Large intestine (tissue), 3 donors: ENCODE measurements at regions not wholly inside any gene's neighbourhood (a gene's known extent, or its start where the extent isn't known, plus 50 kb on each side); places are given as distances from the start of the nearest gene placed in this dataset.

ENCODE experiments used
- DNase-seq, 2 donors: peaks; one replicate each; pipeline versions ENCODE4 v3.0.0 to v3.0.0-alpha.2; 2013
- H3K27ac ChIP-seq: one replicate; pipeline ENCODE4 v1.5.1; 2013; ENCODE audit warnings: low read length
- H3K27me3 ChIP-seq: 2 replicates; pipeline ENCODE4 v1.6.1; 2013; ENCODE audit warnings: low read length; ENCODE audit not compliant: control insufficient read depth, insufficient read depth
- H3K36me3 ChIP-seq: 2 replicates; pipeline ENCODE4 v1.6.1; 2013; ENCODE audit warnings: low read length; ENCODE audit not compliant: control insufficient read depth, insufficient read depth
- H3K4me1 ChIP-seq: one replicate; pipeline ENCODE4 v1.6.1; 2013; ENCODE audit warnings: low read length; ENCODE audit not compliant: control insufficient read depth, insufficient read depth
- H3K4me3 ChIP-seq: one replicate; pipeline ENCODE4 v1.5.1; 2013; ENCODE audit warnings: low read length
- H3K9me3 ChIP-seq: one replicate; pipeline ENCODE4 v1.6.1; 2013; ENCODE audit warnings: mild to moderate bottlenecking, low read depth, low read length, moderate library complexity; ENCODE audit not compliant: control insufficient read depth
- WGBS: methylation state at CpG from one replicate; pipeline ENCODE4 v1.1.5; 2013; ENCODE audit warnings: low lambda C conversion rate; ENCODE audit not compliant: insufficient coverage; 5-methylcytosine and 5-hydroxymethylcytosine counted together

DNA sequence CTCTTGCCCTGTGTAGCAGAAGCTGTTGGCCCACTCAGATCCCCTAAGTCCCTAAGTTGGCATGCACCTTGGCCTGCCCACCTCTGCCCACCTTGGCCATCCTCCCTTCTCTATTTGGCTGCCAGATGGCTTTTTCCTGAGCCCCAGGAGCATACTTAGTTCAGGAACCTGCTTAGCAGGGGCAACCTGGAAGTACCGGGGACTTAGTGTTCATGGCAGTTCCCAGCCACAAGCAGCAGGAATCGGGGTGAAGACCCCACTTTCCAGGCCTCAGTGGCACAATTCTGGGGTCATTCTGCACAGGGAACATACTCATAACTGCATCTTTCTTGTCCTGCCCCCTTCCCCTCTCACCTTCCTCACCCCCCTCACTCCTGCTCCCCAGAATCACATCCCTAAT is 158.0 kb upstream of the PMEPA1 start:
- no CpG with 5 or more reads among the region's 2 CpGs for WGBS
- no peak for DNase-seq
- Histone ChIP-seq H3K4me3 (no peak overlapping the region), H3K27ac (no peak overlapping the region), H3K4me1 (no peaks in the 10 kb centered on the region), H3K27me3 (peaks cover 18% of the 10 kb centered on the region), H3K9me3 (no peaks in the 10 kb centered on the region), H3K36me3 (no peaks in the 10 kb centered on the region)

DNA sequence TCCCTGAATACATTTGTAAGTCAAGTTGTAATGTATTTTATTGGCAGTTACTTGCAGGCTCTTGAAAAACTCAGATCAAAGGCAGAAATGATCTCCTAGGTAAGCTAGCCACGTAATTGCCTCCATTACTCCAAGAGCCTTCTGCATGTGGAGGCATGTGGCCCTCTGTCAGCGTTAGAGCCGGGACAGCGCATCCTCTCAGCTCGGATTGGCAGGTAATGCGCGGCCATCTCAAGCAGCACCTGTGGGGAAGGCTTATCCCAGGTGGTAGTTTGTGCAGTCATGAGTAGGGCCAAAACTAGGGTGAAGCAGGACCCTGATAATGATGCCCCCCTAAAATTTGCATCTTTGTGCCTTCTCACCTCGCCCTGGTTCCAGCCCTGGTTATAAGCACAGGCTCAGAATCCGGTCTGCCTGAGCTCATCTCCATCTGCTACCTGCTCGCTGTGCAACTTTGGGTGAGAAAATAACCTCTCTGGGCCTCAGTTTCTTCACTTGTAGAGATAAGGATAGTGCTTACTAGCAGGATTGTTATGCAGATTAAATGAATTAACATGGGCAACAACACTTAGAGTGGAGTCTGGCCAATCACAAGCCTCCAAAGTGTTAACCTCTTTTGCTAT is 157.5 kb upstream of the PMEPA1 start:
- Histone ChIP-seq H3K9me3 (no peaks in the 10 kb centered on the region), H3K4me3 (no peak overlapping the region), H3K4me1 (no peaks in the 10 kb centered on the region), H3K36me3 (no peaks in the 10 kb centered on the region), H3K27me3 (peaks cover 15% of the 10 kb centered on the region), H3K27ac (no peak overlapping the region)
- DNase-seq = no peak
- no CpG with 5 or more reads among the region's 10 CpGs for WGBS

DNA sequence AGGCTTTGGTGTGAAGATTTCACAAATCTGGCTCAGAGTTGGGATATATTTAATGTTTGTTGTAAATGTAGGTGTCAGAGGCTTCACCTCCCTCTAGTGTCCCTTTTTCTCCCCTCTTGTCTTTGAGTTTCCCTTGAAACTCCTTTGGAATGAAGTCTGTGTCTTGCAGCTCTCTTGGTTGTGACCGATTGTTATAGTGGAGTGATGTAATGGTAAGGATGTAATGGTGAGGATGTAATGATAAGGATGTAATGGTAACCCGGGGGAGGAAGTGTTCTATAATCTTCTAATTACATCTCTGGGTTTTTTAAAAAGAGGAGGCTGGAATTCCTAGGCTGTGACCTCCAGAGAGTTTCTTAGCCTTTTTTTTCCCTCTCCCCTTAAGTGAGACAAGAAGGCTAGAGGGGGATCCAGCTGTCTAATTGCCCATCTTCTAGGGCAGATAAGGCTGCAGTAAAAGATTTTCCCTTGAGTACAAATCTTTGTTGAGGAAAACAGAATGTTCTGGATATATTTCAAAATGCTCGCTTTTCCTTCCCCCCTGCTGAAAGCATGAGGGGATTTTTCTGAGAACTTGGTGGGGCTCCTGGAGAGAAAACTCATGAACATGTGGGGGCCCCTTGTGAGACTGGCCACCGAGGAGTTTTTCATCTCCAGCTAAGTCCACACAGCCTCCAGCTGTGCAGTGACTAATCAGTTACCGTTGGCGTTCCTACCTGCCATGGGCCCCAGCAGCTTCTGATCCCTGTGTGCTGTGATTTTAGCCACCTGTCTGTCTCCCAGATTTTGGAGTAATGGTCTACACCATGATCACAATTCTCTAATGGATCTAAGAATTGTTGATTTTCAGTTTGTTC is 156.7 kb upstream of the PMEPA1 start:
- Histone ChIP-seq H3K27me3 (peaks cover 15% of the 10 kb centered on the region), H3K9me3 (no peaks in the 10 kb centered on the region), H3K4me1 (no peaks in the 10 kb centered on the region), H3K27ac (no peak overlapping the region), H3K36me3 (no peaks in the 10 kb centered on the region), H3K4me3 (no peak overlapping the region)
- no peak for DNase-seq
- WGBS = no CpG with 5 or more reads among the region's 6 CpGs

DNA sequence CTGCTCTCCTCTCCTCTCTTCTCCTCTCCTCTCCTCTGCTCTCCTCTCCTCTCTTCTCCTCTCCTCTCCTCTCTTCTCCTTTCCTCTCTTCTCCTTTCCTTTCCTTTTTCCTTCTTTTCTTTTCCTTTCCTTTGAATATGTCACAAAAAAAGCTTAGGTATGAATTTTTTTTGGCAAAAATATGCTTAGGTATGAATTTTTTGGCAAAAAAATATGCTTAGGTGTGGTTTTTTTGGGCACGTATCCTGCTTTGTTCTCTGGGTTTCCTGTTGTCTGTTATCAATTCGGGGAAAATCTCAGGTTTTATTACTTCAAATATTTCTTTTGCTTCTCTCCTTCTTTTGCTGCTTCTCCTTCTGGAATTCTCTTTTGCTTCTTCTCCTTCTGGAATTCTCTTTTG is 155.5 kb upstream of the PMEPA1 start:
- DNase-seq = no peak
- H3K4me1 ChIP-seq = no peaks in the 10 kb centered on the region
- no peaks in the 10 kb centered on the region for H3K36me3 ChIP-seq
- H3K4me3 ChIP-seq = no peak overlapping the region
- H3K9me3 ChIP-seq = no peaks in the 10 kb centered on the region
- WGBS = 75% methylated on average over 2 of the region's 2 CpGs
- H3K27ac ChIP-seq = no peak overlapping the region
- peaks cover 13% of the 10 kb centered on the region for H3K27me3 ChIP-seq

DNA sequence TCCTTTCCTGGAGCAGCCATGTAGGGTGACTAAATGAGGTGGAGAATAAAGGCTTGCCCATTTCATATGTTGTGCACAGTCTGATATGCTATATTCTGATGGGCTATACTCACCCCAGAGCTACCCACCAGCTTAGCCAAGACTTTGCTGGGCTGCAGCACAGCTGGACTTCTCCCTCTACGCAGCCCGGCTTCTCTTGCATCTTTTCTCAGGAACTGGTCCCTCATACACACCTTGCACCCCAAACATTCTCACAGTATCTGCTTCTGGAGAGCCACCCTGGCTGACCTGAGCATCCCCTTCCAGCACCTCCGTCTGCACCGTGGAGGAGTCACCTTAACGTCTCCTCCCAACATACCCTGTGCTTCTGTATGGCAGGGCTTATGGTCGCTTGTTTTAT is 150.8 kb upstream of the PMEPA1 start:
- peaks cover 6% of the 10 kb centered on the region for H3K27me3 ChIP-seq
- no peak overlapping the region for H3K4me3 ChIP-seq
- no peak for DNase-seq
- no peaks in the 10 kb centered on the region for H3K36me3 ChIP-seq
- H3K9me3 ChIP-seq = no peaks in the 10 kb centered on the region
- no CpG with 5 or more reads among the region's 6 CpGs for WGBS
- no peaks in the 10 kb centered on the region for H3K4me1 ChIP-seq
- no peak overlapping the region for H3K27ac ChIP-seq

DNA sequence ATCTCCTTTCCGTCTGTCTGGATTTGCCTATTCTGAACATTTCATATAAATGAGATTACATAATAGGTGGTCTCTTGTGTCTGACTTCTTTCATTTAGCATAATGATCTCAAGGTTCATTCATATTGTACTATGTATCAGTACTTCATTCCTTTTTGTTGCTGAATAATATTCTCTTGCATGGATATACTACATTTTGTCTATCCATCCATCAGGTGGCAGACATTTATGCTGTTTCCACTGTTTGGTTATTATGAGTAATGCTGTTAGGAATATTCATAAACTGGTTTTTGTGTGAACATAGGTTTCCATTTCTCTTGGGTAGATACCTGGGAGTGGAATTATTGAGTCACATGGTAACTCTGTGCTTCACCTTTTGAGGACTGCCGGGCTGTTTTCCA is 148.2 kb upstream of the PMEPA1 start:
- Histone ChIP-seq H3K36me3 (no peaks in the 10 kb centered on the region), H3K4me1 (no peaks in the 10 kb centered on the region), H3K4me3 (no peak overlapping the region), H3K9me3 (no peaks in the 10 kb centered on the region), H3K27me3 (peaks cover 3% of the 10 kb centered on the region), H3K27ac (no peak overlapping the region)
- no peak for DNase-seq
- WGBS = no CpG with 5 or more reads among the region's 2 CpGs

DNA sequence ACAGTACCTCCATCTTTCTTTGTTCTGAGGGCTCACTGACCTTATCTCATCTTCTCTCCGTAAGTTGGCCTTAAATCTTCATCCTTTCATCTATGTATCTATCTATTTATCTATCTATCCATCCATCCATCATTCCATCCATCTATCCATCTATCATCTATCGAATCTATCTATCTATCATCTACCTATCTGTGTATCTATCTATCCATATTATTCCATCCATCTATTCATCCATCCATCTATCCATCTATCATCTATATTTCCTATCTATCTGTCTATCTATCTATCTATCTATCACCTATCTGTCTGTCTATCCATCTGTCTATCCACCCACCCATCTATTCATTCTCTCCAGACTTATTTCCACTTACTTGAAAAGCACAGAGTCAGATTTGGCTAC is 147.3 kb upstream of the PMEPA1 start:
- Histone ChIP-seq H3K4me1 (no peaks in the 10 kb centered on the region), H3K36me3 (no peaks in the 10 kb centered on the region), H3K27me3 (peaks cover 3% of the 10 kb centered on the region), H3K9me3 (no peaks in the 10 kb centered on the region), H3K4me3 (no peak overlapping the region), H3K27ac (no peak overlapping the region)
- WGBS = 79% methylated on average over 2 of the region's 2 CpGs
- no peak for DNase-seq

DNA sequence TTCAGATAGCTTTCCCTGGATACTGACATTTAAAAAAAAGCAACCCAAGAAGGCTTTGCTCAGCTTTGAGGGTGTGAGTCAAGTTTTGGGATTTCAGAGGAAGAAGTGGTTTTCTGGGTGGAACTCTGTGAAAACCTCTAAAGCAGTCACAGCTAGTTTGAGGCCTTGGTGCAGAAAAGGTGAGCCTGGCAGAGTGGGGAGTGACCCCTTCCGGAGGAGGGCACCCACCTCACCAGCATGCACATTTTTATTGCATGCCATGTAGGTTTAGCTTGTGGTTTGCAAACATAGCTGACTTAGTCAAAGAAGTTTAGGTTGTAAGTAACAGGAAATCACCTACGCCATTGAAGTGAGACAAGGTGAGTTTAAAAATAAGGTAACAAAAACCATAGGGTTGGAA is 146.8 kb upstream of the PMEPA1 start:
- Histone ChIP-seq H3K4me3 (no peak overlapping the region), H3K36me3 (no peaks in the 10 kb centered on the region), H3K27ac (no peak overlapping the region), H3K9me3 (no peaks in the 10 kb centered on the region), H3K27me3 (peaks cover 3% of the 10 kb centered on the region), H3K4me1 (no peaks in the 10 kb centered on the region)
- no peak for DNase-seq
- no CpG with 5 or more reads among the region's 2 CpGs for WGBS

DNA sequence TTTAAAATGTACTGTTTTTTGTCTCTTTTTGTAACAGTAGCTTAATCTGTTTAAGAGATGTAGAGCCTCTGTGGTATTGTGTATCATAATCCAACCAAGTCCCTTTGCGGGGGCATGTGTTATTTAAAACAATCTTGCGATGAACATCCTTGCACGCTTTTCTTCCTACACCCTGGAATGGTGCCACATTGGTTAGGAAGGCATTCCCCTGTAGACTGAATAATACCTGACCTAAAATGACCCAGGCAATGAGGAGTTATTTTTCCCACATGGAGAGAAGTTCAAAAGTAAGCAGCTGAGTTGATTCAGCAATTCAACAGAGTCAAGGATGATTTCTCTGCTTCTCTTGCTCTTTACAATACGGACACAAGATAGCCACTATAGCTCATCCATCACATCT is 142.0 kb upstream of the PMEPA1 start:
- no CpG with 5 or more reads among the region's 4 CpGs for WGBS
- no peak for DNase-seq
- no peaks in the 10 kb centered on the region for H3K9me3 ChIP-seq
- peaks cover 4% of the 10 kb centered on the region for H3K27me3 ChIP-seq
- H3K27ac ChIP-seq = no peak overlapping the region
- no peak overlapping the region for H3K4me3 ChIP-seq
- H3K36me3 ChIP-seq = no peaks in the 10 kb centered on the region
- H3K4me1 ChIP-seq = no peaks in the 10 kb centered on the region

DNA sequence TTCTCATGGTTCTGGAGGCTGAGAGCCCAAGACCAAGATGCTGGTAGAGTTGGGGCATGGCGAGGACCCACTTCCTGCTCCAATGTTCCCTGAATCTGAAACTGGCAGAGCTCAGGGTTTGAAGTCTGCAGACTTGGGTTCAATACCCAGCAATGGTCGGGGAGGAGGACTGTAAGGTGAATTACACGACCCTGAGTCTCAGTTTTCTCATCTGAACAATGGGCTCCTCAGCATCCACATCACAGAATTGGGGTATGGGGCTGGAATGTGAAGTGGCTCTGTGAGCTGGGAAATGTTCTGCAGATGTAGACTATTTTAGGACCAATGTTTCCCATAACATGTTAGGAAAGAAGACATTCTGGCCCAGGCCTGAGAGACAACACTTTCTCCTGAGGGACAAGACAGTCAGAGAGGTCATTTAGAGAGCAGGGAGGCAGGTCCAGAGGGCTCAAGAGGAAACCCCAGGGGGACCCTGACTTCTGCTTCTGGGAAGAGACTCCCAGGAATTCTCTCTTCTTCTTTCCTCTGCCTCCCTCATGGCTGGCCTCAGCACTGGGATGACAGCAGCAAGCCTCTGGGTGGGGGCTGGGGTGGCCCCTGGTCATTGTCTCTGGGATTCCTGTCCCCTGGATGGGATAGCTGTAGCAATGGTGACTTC is 141.3 kb upstream of the PMEPA1 start:
- Histone ChIP-seq H3K27me3 (peaks cover 5% of the 10 kb centered on the region), H3K4me1 (no peaks in the 10 kb centered on the region), H3K4me3 (no peak overlapping the region), H3K27ac (no peak overlapping the region), H3K36me3 (no peaks in the 10 kb centered on the region), H3K9me3 (no peaks in the 10 kb centered on the region)
- WGBS = no CpG with 5 or more reads among the region's 3 CpGs
- DNase-seq = no peak
